ENCODE measurements at regions not wholly inside any gene's neighbourhood (a gene's known extent, or its start where the extent isn't known, plus 50 kb on each side); places are given as distances from the start of the nearest gene placed in this dataset.
A peak's percentile ranks its signal among the peaks of the same experiment; 100 is the strongest.

GRCh38 chr18:45361125-45361851 is 254.0 kb upstream of the SLC14A2 start:
- DNase-seq (ENCODE audit: extremely low spot score, insufficient read length, low read depth) (no peak), FAIRE-seq (no peak)

GRCh38 chr18:45363196-45363595 is 252.1 kb upstream of the SLC14A2 start:
- FAIRE-seq (no peak), DNase-seq (ENCODE audit: extremely low spot score, insufficient read length, low read depth) (no peak)

- FAIRE-seq (no peak), DNase-seq (ENCODE audit: extremely low spot score, insufficient read length, low read depth) (no peak)
Measured at GRCh38 chr18:45365835-45366234, 249.4 kb upstream of the SLC14A2 start.

GRCh38 chr18:45370255-45371010 is 244.8 kb upstream of the SLC14A2 start:
- no peak for DNase-seq (ENCODE audit: extremely low spot score, insufficient read length, low read depth)
- no peak for FAIRE-seq

- FAIRE-seq = no peak
Measured at GRCh38 chr18:45373286-45373880, 241.9 kb upstream of the SLC14A2 start.

GRCh38 chr18:45374236-45374635 is 241.0 kb upstream of the SLC14A2 start:
- FAIRE-seq = no peak
- no peak for DNase-seq (ENCODE audit: extremely low spot score, insufficient read length, low read depth)

More at GRCh38 chr18:45373286-45373880, 241.9 kb upstream of the SLC14A2 start:
- no peak for DNase-seq (ENCODE audit: extremely low spot score, insufficient read length, low read depth)

- DNase-seq (ENCODE audit: extremely low spot score, insufficient read length, low read depth) (no peak), FAIRE-seq (no peak)
Measured at GRCh38 chr18:45374878-45375630, 240.2 kb upstream of the SLC14A2 start.

GRCh38 chr18:45376193-45376592 is 239.1 kb upstream of the SLC14A2 start:
- FAIRE-seq (no peak), DNase-seq (ENCODE audit: extremely low spot score, insufficient read length, low read depth) (no peak)

GRCh38 chr18:45378308-45378707 is 237.0 kb upstream of the SLC14A2 start:
- no peak for FAIRE-seq
- DNase-seq (ENCODE audit: extremely low spot score, insufficient read length, low read depth) = no peak

- no peak for DNase-seq (ENCODE audit: extremely low spot score, insufficient read length, low read depth)
- no peak for FAIRE-seq
Measured at GRCh38 chr18:45378933-45379332, 236.3 kb upstream of the SLC14A2 start.

GRCh38 chr18:45379903-45380302 is 235.4 kb upstream of the SLC14A2 start:
- FAIRE-seq = no peak

GRCh38 chr18:45381282-45381681 is 234.0 kb upstream of the SLC14A2 start:
- FAIRE-seq (no peak), DNase-seq (ENCODE audit: extremely low spot score, insufficient read length, low read depth) (no peak)

More at GRCh38 chr18:45379903-45380302, 235.4 kb upstream of the SLC14A2 start:
- DNase-seq (ENCODE audit: extremely low spot score, insufficient read length, low read depth) = no peak

- no peak for FAIRE-seq
- no peak for DNase-seq (ENCODE audit: extremely low spot score, insufficient read length, low read depth)
Measured at GRCh38 chr18:45383228-45383627, 232.0 kb upstream of the SLC14A2 start.

- peak; percentile 69 for FAIRE-seq
- peak; percentile 14 for DNase-seq (ENCODE audit: extremely low spot score, insufficient read length, low read depth)
Measured at GRCh38 chr18:45384137-45384961, 230.9 kb upstream of the SLC14A2 start.

GRCh38 chr18:45384962-45385315 is 230.3 kb upstream of the SLC14A2 start:
- DNase-seq (ENCODE audit: extremely low spot score, insufficient read length, low read depth) (no peak), FAIRE-seq (no peak)

- FAIRE-seq (no peak), DNase-seq (ENCODE audit: extremely low spot score, insufficient read length, low read depth) (no peak)
Measured at GRCh38 chr18:45386041-45386655, 229.1 kb upstream of the SLC14A2 start.

- DNase-seq (ENCODE audit: extremely low spot score, insufficient read length, low read depth) (no peak), FAIRE-seq (no peak)
Measured at GRCh38 chr18:45387229-45387628, 228.0 kb upstream of the SLC14A2 start.

GRCh38 chr18:45398448-45398847 is 216.8 kb upstream of the SLC14A2 start:
- FAIRE-seq = no peak
- DNase-seq (ENCODE audit: extremely low spot score, insufficient read length, low read depth) = no peak

- no peak for DNase-seq (ENCODE audit: extremely low spot score, insufficient read length, low read depth)
- FAIRE-seq = no peak
Measured at GRCh38 chr18:45399146-45399545, 216.1 kb upstream of the SLC14A2 start.
